OCI-LY7 (cell line): ENCODE measurements at regions not wholly inside any gene's neighbourhood (a gene's known extent, or its start where the extent isn't known, plus 50 kb on each side); places are given as distances from the start of the nearest gene placed in this dataset.

Source experiments
- EZH2phosphoT487 ChIP-seq: fragments of 200-600 bp; sonication (generic); IDR thresholded peaks from 2 replicates; pipeline ENCODE4 v1.6.1; 2018; ENCODE audit warnings: low read depth, borderline replicate concordance, mild to moderate bottlenecking, mixed run types, antibody characterized with exemption, low read length, moderate library complexity, mixed read lengths
- TF ChIP-seq, protein P1 (sequence below): fragments of 200-600 bp; sonication (generic); conservative IDR thresholded peaks from 2 replicates; pipeline ENCODE4 v1.5.1; 2014; ENCODE audit warnings: mild to moderate bottlenecking, antibody characterized with exemption, low read length, moderate library complexity, mixed read lengths

DNA sequence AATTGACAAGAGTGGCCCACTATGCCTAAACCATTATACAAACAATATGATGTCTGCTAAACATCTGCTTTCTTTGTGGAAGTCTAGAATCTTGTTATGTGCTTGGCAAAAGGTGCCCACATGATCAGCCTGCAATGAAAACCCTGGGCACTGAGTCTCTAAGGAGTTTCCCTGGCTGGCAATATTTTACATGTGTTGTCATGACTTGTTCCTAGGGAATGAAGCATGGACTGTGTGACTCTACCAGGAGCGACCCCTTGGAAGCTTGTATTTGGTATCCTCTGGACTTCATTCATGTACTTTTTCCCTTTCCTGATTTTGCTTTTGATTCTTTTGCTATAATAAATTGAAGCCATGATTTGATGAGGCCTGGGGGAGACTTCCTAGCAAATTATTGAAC, 324.9 kb downstream of the HHIPL2 start:
- TF ChIP-seq, protein P1, sequence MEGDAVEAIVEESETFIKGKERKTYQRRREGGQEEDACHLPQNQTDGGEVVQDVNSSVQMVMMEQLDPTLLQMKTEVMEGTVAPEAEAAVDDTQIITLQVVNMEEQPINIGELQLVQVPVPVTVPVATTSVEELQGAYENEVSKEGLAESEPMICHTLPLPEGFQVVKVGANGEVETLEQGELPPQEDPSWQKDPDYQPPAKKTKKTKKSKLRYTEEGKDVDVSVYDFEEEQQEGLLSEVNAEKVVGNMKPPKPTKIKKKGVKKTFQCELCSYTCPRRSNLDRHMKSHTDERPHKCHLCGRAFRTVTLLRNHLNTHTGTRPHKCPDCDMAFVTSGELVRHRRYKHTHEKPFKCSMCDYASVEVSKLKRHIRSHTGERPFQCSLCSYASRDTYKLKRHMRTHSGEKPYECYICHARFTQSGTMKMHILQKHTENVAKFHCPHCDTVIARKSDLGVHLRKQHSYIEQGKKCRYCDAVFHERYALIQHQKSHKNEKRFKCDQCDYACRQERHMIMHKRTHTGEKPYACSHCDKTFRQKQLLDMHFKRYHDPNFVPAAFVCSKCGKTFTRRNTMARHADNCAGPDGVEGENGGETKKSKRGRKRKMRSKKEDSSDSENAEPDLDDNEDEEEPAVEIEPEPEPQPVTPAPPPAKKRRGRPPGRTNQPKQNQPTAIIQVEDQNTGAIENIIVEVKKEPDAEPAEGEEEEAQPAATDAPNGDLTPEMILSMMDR: no peak
- TF ChIP-seq EZH2phosphoT487: no peak
